ENCODE measurements at regions not wholly inside any gene's neighbourhood (a gene's known extent, or its start where the extent isn't known, plus 50 kb on each side); places are given as distances from the start of the nearest gene placed in this dataset.

- no peak overlapping the region for H3K4me2 ChIP-seq (ENCODE audit: unreplicated experiment)
- DNase-seq = no peak
- H3K79me2 ChIP-seq (ENCODE audit: insufficient read depth) = no peaks in the 10 kb centered on the region
- no peak overlapping the region for H3K9ac ChIP-seq
- H3F3A ChIP-seq (ENCODE audit: insufficient read depth) = no peaks in the 10 kb centered on the region
- H3K27ac ChIP-seq = no peak overlapping the region
- H3K4me1 ChIP-seq (ENCODE audit: insufficient read depth) = no peaks in the 10 kb centered on the region
- H4K20me1 ChIP-seq (ENCODE audit: insufficient read depth) = no peaks in the 10 kb centered on the region
- TF ChIP-seq EZH2 (IDR thresholded peaks at IDR 0.05; ENCODE audit: insufficient read depth, poor library complexity, severe bottlenecking) = no peak
- no peak for TF ChIP-seq EZH2phosphoT487 (IDR thresholded peaks at IDR 0.05; ENCODE audit: insufficient read depth, low read depth)
- no peaks in the 10 kb centered on the region for H3K27me3 ChIP-seq (replicated peaks; ENCODE audit: insufficient read depth)
- H3K9me2 ChIP-seq (ENCODE audit: insufficient read depth) = no peaks in the 10 kb centered on the region
- in situ Hi-C loops (cut with MboI) = no loop called here
- no peaks in the 10 kb centered on the region for H3K36me3 ChIP-seq (ENCODE audit: low read depth)
- no peak overlapping the region for H3K4me3 ChIP-seq
- whole genome bisulfite sequencing, 2 experiments (ENCODE audit: low coverage in 1 of 2, low lambda C conversion rate in 2 of 2, missing lambda C conversion rate in 2 of 2) = 66 to 68% methylated on average over 3 of the region's 3 CpGs
- H3K9me3 ChIP-seq (ENCODE audit: low read depth) = no peaks in the 10 kb centered on the region
- no peak overlapping the region for H2AFZ ChIP-seq
Observed at GRCh38 chr4:126012691-126013290, 698.0 kb downstream of the FAT4 start.

- H3K79me2 ChIP-seq (ENCODE audit: insufficient read depth) = no peaks in the 10 kb centered on the region
- no peaks in the 10 kb centered on the region for H3F3A ChIP-seq (ENCODE audit: insufficient read depth)
- no peak overlapping the region for H3K4me3 ChIP-seq
- H3K4me1 ChIP-seq (ENCODE audit: insufficient read depth) = no peaks in the 10 kb centered on the region
- no peak overlapping the region for H3K9ac ChIP-seq
- no peak for DNase-seq
- H2AFZ ChIP-seq = no peak overlapping the region
- in situ Hi-C loops (cut with MboI) = no loop called here
- H3K27me3 ChIP-seq (replicated peaks; ENCODE audit: insufficient read depth) = no peaks in the 10 kb centered on the region
- TF ChIP-seq EZH2 (IDR thresholded peaks at IDR 0.05; ENCODE audit: insufficient read depth, poor library complexity, severe bottlenecking) = no peak
- no peak for TF ChIP-seq EZH2phosphoT487 (IDR thresholded peaks at IDR 0.05; ENCODE audit: insufficient read depth, low read depth)
- no peak overlapping the region for H3K27ac ChIP-seq
- no peaks in the 10 kb centered on the region for H3K9me3 ChIP-seq (ENCODE audit: low read depth)
- H3K9me2 ChIP-seq (ENCODE audit: insufficient read depth) = no peaks in the 10 kb centered on the region
- WGBS, 2 experiments (ENCODE audit: low coverage in 1 of 2, low lambda C conversion rate in 2 of 2, missing lambda C conversion rate in 2 of 2) = 33 to 64% methylated on average over 1 of the region's 1 CpG
- H4K20me1 ChIP-seq (ENCODE audit: insufficient read depth) = no peaks in the 10 kb centered on the region
- no peak overlapping the region for H3K4me2 ChIP-seq (ENCODE audit: unreplicated experiment)
- no peaks in the 10 kb centered on the region for H3K36me3 ChIP-seq (ENCODE audit: low read depth)
Observed at GRCh38 chr4:126018274-126018673, 703.5 kb downstream of the FAT4 start.

DNA sequence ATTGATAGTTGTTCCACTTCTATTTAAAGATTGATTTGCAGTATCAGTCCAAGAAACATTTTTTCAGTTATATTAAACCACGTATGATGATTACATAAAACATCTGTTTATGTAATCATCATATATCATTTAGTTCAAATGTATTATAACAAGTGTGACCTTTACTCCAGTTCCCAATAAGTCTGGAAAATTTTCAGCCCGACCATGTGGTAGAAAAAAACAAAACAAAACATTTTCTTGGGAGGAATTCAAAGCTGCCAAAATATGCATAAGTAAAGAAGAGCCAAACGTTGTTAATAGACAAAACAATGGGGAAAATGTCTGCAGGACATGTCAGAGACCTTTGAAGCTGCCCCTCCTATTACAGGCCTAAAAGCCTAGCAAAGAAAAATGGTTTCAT lies 709.1 kb downstream of the FAT4 start:
- no peaks in the 10 kb centered on the region for H3K36me3 ChIP-seq (ENCODE audit: low read depth)
- no peaks in the 10 kb centered on the region for H3K4me1 ChIP-seq (ENCODE audit: insufficient read depth)
- no peaks in the 10 kb centered on the region for H3F3A ChIP-seq (ENCODE audit: insufficient read depth)
- no peak overlapping the region for H3K27ac ChIP-seq
- no peak overlapping the region for H3K4me2 ChIP-seq (ENCODE audit: unreplicated experiment)
- no peak overlapping the region for H3K4me3 ChIP-seq
- DNase-seq = peak; percentile 2
- WGBS, 2 experiments (ENCODE audit: low coverage in 1 of 2, low lambda C conversion rate in 2 of 2, missing lambda C conversion rate in 2 of 2) = 8 to 12% methylated on average over 3 of the region's 3 CpGs
- no peaks in the 10 kb centered on the region for H3K27me3 ChIP-seq (replicated peaks; ENCODE audit: insufficient read depth)
- no peaks in the 10 kb centered on the region for H3K9me3 ChIP-seq (ENCODE audit: low read depth)
- H2AFZ ChIP-seq = no peak overlapping the region
- H3K9me2 ChIP-seq (ENCODE audit: insufficient read depth) = no peaks in the 10 kb centered on the region; the same call in 1 of the 2 replicates
- TF ChIP-seq EZH2 (IDR thresholded peaks at IDR 0.05; ENCODE audit: insufficient read depth, poor library complexity, severe bottlenecking) (no peak), EZH2phosphoT487 (IDR thresholded peaks at IDR 0.05; ENCODE audit: insufficient read depth, low read depth) (no peak)
- H3K9ac ChIP-seq = no peak overlapping the region
- in situ Hi-C loops (cut with MboI) = no loop called here
- H3K79me2 ChIP-seq (ENCODE audit: insufficient read depth) = no peaks in the 10 kb centered on the region
- H4K20me1 ChIP-seq (ENCODE audit: insufficient read depth) = no peaks in the 10 kb centered on the region

GRCh38 chr4:126027601-126028000 lies 712.8 kb downstream of the FAT4 start:
- no peak overlapping the region for H3K4me3 ChIP-seq
- DNase-seq = no peak
- no peak overlapping the region for H3K9ac ChIP-seq
- WGBS, 2 experiments (ENCODE audit: low coverage in 1 of 2, low lambda C conversion rate in 2 of 2, missing lambda C conversion rate in 2 of 2) = 57 to 62% methylated on average over 2 of the region's 2 CpGs
- no peak for TF ChIP-seq EZH2phosphoT487 (IDR thresholded peaks at IDR 0.05; ENCODE audit: insufficient read depth, low read depth)
- no peak for TF ChIP-seq EZH2 (IDR thresholded peaks at IDR 0.05; ENCODE audit: insufficient read depth, poor library complexity, severe bottlenecking)
- H3K79me2 ChIP-seq (ENCODE audit: insufficient read depth) = no peaks in the 10 kb centered on the region
- no peaks in the 10 kb centered on the region for H3K9me3 ChIP-seq (ENCODE audit: low read depth)
- H3K27ac ChIP-seq = no peak overlapping the region
- no peak overlapping the region for H3K4me2 ChIP-seq (ENCODE audit: unreplicated experiment)
- H3K36me3 ChIP-seq (ENCODE audit: low read depth) = no peaks in the 10 kb centered on the region
- H3K9me2 ChIP-seq (ENCODE audit: insufficient read depth) = no peaks in the 10 kb centered on the region; the same call in 1 of the 2 replicates
- H3F3A ChIP-seq (ENCODE audit: insufficient read depth) = no peaks in the 10 kb centered on the region
- no peaks in the 10 kb centered on the region for H3K27me3 ChIP-seq (replicated peaks; ENCODE audit: insufficient read depth)
- no peak overlapping the region for H2AFZ ChIP-seq
- H3K4me1 ChIP-seq (ENCODE audit: insufficient read depth) = no peaks in the 10 kb centered on the region
- H4K20me1 ChIP-seq (ENCODE audit: insufficient read depth) = no peaks in the 10 kb centered on the region
- in situ Hi-C loops (cut with MboI) = no loop called here

GRCh38 chr4:126028876-126029275 lies 714.1 kb downstream of the FAT4 start:
- no peak for DNase-seq
- no peak overlapping the region for H2AFZ ChIP-seq
- no peaks in the 10 kb centered on the region for H4K20me1 ChIP-seq (ENCODE audit: insufficient read depth)
- no peaks in the 10 kb centered on the region for H3K27me3 ChIP-seq (replicated peaks; ENCODE audit: insufficient read depth)
- H3F3A ChIP-seq (ENCODE audit: insufficient read depth) = no peaks in the 10 kb centered on the region
- no peak overlapping the region for H3K9ac ChIP-seq
- H3K4me2 ChIP-seq (ENCODE audit: unreplicated experiment) = no peak overlapping the region
- no peaks in the 10 kb centered on the region; the same call in 1 of the 2 replicates for H3K9me2 ChIP-seq (ENCODE audit: insufficient read depth)
- in situ Hi-C loops (cut with MboI) = no loop called here
- TF ChIP-seq EZH2phosphoT487 (IDR thresholded peaks at IDR 0.05; ENCODE audit: insufficient read depth, low read depth) (no peak), EZH2 (IDR thresholded peaks at IDR 0.05; ENCODE audit: insufficient read depth, poor library complexity, severe bottlenecking) (no peak)
- H3K36me3 ChIP-seq (ENCODE audit: low read depth) = no peaks in the 10 kb centered on the region
- H3K4me1 ChIP-seq (ENCODE audit: insufficient read depth) = no peaks in the 10 kb centered on the region
- no peaks in the 10 kb centered on the region for H3K9me3 ChIP-seq (ENCODE audit: low read depth)
- H3K4me3 ChIP-seq = no peak overlapping the region
- H3K27ac ChIP-seq = no peak overlapping the region
- no peaks in the 10 kb centered on the region for H3K79me2 ChIP-seq (ENCODE audit: insufficient read depth)

Data from GM23248 (cell line).